GM20000 (cell line): ENCODE measurements at regions not wholly inside any gene's neighbourhood (a gene's known extent, or its start where the extent isn't known, plus 50 kb on each side); places are given as distances from the start of the nearest gene placed in this dataset.
"Not testable (repeated sequence)": the region's sequence is repeated elsewhere in the genome, so short reads cannot be mapped to it uniquely, and the experiment has no call there.

Source experiments
- DNase-seq: peaks from one replicate; pipeline ENCODE4 v3.0.0; 2012; ENCODE audit warnings: low spot score
- TF ChIP-seq, protein P1 (sequence below): IDR thresholded peaks from 2 replicates; pipeline ENCODE4 v1.5.1; 2012; ENCODE audit warnings: mild to moderate bottlenecking, control low read depth; ENCODE audit errors: extremely low read depth, missing control alignments

DNA sequence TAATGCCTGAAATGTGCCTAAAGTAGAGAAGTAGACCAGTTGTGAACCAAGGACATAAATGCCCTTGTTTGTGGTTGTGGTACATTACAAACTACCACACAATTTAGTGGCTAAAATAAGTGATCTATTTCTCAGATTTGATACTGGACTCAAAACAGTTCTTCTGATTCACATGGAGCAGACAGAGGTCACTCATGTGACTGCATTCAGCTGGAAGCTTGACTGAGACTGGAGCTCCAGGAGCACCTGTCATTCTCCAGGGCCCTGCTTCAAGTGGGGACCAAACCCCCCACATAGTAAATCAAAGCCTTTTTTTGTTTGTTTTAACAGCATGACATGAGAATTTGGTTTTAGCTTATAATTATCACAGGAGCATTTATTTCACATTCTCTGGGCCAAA lies 301.2 kb downstream of the OXSM start:
- DNase-seq, result no peak
- TF ChIP-seq, protein P1, sequence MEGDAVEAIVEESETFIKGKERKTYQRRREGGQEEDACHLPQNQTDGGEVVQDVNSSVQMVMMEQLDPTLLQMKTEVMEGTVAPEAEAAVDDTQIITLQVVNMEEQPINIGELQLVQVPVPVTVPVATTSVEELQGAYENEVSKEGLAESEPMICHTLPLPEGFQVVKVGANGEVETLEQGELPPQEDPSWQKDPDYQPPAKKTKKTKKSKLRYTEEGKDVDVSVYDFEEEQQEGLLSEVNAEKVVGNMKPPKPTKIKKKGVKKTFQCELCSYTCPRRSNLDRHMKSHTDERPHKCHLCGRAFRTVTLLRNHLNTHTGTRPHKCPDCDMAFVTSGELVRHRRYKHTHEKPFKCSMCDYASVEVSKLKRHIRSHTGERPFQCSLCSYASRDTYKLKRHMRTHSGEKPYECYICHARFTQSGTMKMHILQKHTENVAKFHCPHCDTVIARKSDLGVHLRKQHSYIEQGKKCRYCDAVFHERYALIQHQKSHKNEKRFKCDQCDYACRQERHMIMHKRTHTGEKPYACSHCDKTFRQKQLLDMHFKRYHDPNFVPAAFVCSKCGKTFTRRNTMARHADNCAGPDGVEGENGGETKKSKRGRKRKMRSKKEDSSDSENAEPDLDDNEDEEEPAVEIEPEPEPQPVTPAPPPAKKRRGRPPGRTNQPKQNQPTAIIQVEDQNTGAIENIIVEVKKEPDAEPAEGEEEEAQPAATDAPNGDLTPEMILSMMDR, result no peak

DNA sequence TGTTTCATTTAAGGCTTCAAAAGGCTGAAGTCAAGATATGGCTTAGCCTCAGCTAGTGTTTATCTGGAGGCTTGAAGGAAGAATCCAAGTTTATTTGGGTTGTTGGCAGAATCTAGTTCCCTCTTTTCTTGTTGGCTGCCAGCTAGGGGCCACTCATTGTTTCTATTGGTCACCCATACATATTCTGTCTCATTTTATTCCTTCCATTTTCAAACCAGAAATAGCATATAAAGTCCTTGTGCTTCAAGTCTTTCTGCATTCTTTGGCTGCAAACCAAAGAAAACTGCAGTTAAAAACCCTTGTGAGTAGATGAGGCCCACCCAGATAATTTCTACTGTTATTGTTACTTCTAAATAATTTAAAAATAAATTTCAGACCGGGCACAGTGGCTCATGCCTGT lies 301.7 kb downstream of the OXSM start:
- DNase-seq, result no peak

GRCh38 chr3:26097111-26097510 lies 307.2 kb downstream of the OXSM start:
- not testable (repeated sequence) for DNase-seq

More for the DNA sequence above, 301.7 kb downstream of the OXSM start:
- TF ChIP-seq, protein P1, result no peak

DNA sequence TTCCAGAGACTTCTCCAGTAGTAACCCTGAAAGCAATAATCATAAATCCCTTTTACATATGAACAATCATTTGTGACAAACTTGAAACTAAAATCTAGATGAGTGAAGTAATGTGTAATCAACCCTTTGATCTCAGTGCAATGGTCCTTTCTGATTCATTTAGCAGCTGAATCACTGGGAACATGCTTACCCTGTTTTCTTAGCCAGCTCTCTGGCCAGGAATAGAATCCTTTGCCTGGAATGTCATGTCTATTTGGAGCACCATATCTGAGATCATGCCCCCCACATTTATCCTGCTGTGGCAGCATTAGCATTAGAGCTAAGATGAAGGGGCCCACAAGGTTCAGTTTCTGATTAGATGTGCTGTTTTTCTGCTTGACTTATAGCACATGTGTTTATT lies 309.8 kb downstream of the OXSM start:
- DNase-seq, result no peak
- TF ChIP-seq, protein P1, result no peak

GRCh38 chr3:26100176-26100575 lies 310.3 kb downstream of the OXSM start:
- DNase-seq, result no peak
- TF ChIP-seq, protein P1, result no peak

GRCh38 chr3:26102376-26102775 lies 312.5 kb downstream of the OXSM start:
- DNase-seq, result no peak
- TF ChIP-seq, protein P1, result no peak

DNA sequence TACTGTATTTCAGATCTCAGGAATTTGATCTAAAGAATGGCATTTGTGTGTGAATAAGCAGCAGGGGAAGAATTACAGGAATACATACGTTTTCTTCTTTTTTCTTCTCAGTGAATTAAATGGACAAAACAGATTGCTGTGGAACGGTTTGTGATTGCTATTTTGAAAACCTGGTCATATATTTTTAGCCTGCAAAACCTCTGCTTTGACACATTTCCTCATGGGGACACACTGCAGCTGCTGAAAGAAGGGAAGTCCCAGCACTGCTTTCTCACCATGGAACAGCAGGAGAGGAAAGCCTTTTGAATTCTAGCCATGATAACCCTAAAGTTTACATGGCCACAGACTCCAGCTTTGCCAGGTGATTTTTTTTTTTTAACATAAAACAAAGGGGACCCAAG lies 315.0 kb downstream of the OXSM start:
- no peak for DNase-seq
- TF ChIP-seq, protein P1, result no peak

- TF ChIP-seq, protein P1, result no peak
- DNase-seq, result no peak
These were observed 315.4 kb downstream of the OXSM start for GRCh38 chr3:26105261-26105660.
